COLO829 (cell line): ENCODE measurements at regions not wholly inside any gene's neighbourhood (a gene's known extent, or its start where the extent isn't known, plus 50 kb on each side); places are given as distances from the start of the nearest gene placed in this dataset.
"Not testable (repeated sequence)": the region's sequence is repeated elsewhere in the genome, so short reads cannot be mapped to it uniquely, and the experiment has no call there.

Source experiments
- DNase-seq: peaks from one replicate; pipeline ENCODE4 v3.0.0; 2012; ENCODE audit warnings: low spot score

DNA sequence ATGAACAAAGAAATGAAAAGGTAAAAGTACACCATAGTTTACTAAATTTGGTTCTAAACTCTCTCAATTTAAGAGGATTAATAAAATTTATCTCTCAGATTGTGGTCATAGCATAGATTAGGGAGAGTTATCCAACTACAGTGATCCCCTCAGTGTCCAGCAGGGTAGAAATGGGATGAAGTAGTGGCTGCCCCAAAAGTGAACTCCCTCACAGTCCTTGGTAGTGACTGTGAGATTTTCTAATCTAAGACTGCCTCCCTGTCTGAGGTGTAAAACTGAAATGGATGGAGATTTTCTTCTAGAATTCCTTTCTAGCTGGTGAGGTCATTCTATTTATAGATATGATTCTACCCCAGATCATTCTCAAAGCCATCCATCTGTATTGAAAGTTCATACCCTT is 455.5 kb downstream of the ACTL7B start:
- DNase-seq, result no peak

DNA sequence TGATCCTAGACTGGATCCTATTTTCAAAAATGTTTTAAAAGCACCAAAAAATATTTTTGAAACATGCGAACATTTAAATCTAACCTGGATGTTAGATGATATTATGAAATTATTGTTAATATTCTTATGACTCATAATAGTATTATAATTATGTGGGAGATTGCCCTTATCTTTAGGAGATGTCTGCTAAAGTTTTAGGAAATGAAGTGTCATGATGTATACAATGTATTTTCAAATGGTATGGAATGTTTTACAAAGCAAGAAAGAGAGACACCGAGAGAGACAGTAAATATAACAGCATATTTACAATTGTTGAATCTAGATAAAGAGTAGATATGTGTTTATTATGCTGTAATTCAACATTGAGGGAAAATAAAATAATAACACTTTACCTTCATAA is 455.9 kb downstream of the ACTL7B start:
- no peak for DNase-seq

GRCh38 chr9:108397286-108397685 is 458.5 kb downstream of the ACTL7B start:
- DNase-seq, result no peak

- DNase-seq, result no peak
Observed at GRCh38 chr9:108396611-108397010, 459.2 kb downstream of the ACTL7B start.

GRCh38 chr9:108396193-108396592 is 459.6 kb downstream of the ACTL7B start:
- no peak for DNase-seq

- DNase-seq, result no peak
Observed at GRCh38 chr9:108395421-108395820, 460.4 kb downstream of the ACTL7B start.

DNA sequence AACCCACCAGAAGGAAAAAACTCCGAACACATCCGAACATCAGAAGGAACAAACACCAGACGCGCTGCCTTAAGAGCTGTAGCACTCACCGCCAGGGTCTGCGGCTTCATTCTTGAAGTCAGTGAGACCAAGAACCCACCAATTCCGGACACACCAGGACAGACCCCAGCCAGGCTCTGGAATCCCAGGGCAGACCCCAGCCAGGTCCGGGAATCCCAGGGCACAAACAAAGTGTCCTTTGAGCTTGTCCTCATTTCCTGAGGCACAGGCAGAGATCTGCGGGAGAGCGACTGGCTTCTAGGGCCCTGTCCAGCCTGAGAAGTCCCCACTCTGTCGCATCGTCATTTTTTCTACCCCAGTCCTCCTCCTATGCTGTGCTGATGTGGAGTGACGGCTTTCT is 461.1 kb downstream of the ACTL7B start:
- no peak for DNase-seq

GRCh38 chr9:108393481-108394001 is 462.2 kb downstream of the ACTL7B start:
- DNase-seq, result not testable (repeated sequence)

GRCh38 chr9:108392877-108393276 is 462.9 kb downstream of the ACTL7B start:
- DNase-seq, result no peak

DNA sequence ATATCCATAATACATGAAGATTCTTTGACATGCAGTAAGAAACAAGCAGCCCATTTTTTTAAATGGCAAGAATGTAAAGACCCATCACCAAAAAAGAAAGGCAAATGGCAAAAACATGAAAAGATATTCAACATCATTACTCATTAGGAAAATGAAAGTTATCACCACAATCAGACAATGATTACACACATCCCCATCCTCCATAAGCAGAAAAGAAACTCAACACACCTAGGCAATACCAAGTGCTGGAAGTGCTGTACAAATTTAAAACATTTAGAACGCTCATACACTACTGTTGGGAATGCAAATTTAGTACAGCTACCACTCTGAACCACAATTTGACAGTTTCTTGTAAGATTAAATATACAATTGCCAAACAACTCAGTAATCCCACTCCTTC is 466.7 kb downstream of the ACTL7B start:
- no peak for DNase-seq

DNA sequence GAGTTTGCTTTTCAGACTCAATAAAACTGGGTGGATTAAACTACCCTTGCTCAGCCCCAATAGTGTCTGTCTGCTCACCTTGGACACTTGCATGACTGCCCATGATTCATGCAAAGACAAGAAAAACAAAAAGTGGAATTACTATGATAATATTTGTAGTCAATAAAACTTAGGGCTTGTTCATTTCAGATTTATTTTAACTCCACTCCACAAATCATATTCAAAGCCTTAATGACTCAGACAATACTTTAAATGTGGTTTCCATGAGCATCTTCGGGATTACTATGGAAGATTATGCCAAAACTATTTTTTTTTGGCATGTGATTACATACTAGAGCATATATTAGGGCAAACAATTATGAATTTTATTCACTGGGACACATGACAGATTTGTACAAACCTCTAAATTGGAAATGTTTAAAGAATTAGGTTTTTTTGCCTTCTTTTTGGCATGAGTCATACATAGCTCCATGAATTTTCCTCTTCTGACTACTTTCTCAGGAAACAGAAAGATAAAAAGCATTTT is 468.9 kb downstream of the ACTL7B start:
- DNase-seq, result peak; percentile 47

DNA sequence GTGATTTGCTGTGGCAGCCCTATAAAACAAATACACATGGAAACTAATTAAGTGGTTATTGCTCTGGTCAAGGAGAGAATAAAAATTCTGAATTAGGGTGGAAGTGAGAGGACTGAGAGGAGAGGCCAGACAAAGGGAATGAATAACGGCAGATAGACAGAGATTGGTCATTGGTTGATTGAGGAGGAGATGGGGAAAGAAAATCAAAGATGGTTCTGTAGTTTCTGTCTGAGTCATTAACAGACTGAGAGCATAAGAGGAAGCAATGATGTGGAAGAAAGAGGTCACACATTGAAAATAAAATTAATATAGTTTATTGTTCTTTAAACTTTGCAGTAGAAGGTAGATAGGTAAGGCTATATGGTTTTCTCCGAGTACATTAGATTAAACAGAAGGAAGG is 469.8 kb downstream of the ACTL7B start:
- DNase-seq, result no peak

- no peak for DNase-seq
Observed at GRCh38 chr9:108383796-108384195, 472.0 kb downstream of the ACTL7B start.

- no peak for DNase-seq
Observed at GRCh38 chr9:108382310-108382709, 473.5 kb downstream of the ACTL7B start.

DNA sequence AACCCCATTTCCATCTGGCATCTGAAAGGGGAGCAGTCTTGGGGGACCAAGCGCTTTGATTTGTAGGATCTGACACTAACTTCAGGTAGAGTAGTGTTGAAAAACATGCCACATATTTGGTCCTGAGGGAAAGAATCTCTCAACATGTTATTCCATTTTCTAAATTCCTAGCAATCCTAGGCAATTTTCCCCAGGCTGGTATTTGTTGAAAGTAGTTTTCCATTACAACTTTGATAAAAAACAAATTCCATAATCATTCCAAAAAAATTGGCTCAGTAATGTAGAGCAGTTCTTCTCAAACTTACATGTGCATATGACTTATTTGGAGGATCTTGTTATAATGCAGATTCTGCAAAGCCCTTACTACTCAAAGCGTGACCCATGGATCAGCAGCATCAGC is 477.9 kb downstream of the ACTL7B start:
- no peak for DNase-seq

GRCh38 chr9:108377382-108377781 is 478.4 kb downstream of the ACTL7B start:
- DNase-seq, result no peak

DNA sequence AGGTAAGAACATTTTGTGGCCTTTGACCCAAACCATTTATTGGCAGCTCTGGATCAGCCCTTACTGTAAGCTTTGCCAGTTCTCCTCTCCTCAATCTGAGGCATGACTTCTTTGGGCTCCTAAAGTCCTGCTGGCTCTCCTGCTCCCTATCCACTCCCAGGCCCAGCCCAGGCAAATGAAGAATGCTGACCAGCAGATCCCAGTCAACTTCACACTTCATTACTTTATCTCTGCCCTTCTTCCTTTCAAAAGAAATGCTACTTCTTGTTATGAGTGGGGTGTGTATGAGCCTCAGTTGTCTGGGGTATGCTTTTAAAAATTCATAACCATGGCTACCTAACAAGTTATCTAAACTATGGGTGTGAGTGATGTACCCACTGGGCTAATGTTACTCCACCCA is 479.6 kb downstream of the ACTL7B start:
- no peak for DNase-seq

GRCh38 chr9:108374626-108375025 is 481.2 kb downstream of the ACTL7B start:
- no peak for DNase-seq

GRCh38 chr9:108367188-108367587 is 488.6 kb downstream of the ACTL7B start:
- no peak for DNase-seq

- no peak for DNase-seq
Observed at GRCh38 chr9:108363311-108363710, 492.5 kb downstream of the ACTL7B start.

GRCh38 chr9:108360304-108360703 is 495.5 kb downstream of the ACTL7B start:
- no peak for DNase-seq

- no peak for DNase-seq
Observed at GRCh38 chr9:108356806-108357205, 499.0 kb downstream of the ACTL7B start.

DNA sequence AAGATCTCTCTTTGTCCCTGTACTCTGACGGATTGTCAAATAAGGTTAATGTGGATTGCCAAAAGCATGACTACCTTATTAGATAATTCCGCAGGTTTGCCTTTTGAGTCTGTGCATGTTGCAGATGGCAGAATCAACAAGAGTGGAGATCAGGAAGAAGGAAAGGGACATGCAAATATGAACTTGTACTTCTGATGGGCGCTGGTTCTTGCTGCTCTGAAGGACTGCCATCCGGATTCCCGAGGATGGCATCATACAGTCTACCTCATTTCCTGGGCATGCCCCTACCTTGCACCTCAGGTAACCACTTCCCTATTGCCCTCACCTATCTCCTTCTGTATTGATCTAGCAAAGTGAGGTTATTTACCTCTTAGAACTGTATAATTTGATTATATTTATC is 504.2 kb downstream of the ACTL7B start:
- DNase-seq, result no peak

- no peak for DNase-seq
Observed at GRCh38 chr9:108347463-108348188, 508.2 kb downstream of the ACTL7B start.
